ENCODE measurements at regions not wholly inside any gene's neighbourhood (a gene's known extent, or its start where the extent isn't known, plus 50 kb on each side); places are given as distances from the start of the nearest gene placed in this dataset.

DNA sequence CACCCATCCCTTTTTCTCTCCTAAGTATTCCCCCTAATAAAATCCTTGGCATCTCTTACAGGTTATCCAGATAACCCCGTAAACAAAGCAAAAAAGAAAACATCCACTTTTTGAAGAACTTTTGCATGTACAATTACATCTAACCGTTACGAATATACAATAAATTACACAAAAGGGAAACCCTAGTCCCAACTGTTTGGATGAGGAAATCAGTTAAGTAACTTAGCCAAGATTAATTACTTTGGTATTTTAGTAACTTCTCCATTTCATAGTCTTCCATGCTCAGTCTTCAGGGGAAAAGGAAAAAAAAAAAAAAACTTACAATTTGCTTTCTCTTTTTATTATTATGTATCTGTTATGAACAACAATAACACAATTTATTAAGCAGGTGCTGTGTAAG, 212.9 kb downstream of the ACTL7B start:
- no peak for DNase-seq

DNA sequence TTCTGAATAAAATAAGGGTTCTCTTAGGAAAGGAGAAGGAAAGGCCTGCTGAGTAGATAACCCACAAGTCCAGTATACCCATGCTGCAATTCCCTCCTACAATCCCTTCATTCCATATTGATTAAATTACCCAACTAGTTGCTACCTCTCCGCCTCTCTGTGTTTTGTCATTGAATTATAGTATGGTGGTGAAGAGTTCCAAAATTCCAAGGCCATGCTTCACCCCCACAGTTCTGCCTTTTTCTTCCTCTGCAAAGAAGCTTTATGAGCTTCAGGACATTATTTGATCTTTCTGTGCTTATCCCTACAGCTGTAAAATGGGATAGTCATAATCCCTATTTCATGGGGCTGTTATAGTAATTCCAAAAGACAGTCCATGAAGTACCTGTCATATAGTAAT, 215.6 kb downstream of the ACTL7B start:
- DNase-seq, result no peak

DNA sequence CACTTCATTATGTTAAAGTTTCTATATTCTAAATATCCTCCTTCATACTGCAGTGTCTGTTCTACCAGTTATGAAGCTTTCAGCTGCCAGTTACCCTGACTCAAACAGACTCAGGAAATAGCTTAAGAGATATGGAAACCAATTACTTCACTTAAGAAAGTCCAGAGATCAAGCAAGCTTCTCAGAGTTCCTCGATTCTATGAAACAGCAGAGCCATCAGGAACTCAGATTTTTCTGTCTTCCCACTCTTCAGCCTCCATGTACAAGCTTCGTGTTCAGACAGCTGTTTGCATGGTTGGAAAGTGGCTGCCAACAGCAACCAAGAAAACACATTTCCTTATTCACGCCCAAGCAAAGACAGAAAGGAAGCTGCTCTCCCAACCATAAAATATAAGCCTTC, 216.1 kb downstream of the ACTL7B start:
- DNase-seq, result no peak

DNA sequence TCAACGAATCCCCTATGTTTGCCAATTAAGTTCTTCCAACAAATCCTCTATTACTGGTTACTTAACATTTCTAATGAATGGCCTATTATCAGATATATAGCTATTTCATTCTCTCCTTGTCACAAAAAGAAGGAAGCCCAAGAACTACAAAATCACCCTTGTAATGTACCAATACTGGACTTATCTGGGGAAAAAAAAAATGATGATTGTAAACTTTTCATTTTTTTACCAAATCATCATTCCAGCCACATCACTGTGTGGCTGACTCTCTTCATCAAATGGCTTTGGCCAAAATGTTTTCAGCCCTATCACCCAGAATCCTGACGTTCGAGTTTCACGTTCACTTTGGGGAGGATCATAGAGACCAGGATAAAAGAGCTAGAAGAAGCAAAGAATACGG, 216.7 kb downstream of the ACTL7B start:
- no peak for DNase-seq

DNA sequence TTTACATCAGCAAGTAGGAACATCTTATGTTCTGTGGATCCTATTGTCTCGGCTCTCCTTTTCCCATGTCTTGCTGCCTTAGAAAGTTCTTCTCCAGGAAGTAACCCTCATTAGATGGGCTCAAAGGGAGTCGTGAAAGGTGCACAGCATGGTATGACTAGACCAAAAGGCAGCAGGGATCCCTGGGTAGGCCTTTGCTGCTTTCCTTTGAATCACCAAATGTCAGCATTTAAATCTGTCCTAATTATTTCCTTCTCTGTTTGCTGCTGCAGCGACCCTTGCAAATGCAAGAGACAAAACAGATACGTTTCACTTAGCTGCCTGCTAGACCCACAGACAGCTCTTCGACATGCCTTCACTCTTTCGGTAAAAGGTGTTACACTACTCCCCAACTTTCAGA, 218.4 kb downstream of the ACTL7B start:
- no peak for DNase-seq

DNA sequence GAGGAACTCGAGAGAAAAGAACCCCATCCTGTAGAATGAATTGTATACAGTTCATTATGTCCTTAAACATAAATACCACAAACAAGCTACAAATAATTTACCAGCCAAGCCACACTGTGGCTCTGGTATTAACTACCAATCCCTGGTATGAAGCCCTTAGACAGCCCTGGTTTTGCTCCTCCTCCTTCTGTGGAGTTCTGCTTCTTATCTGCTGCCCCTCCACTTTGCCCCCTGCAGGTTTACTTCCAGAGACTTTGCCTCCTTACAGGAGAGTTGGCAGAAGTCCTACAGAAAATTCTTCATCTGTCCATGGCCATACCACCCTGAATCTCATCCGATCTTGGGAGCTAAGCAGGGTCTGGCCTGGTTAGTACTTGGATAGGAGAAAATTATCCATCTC, 219.8 kb downstream of the ACTL7B start:
- no peak for DNase-seq

DNA sequence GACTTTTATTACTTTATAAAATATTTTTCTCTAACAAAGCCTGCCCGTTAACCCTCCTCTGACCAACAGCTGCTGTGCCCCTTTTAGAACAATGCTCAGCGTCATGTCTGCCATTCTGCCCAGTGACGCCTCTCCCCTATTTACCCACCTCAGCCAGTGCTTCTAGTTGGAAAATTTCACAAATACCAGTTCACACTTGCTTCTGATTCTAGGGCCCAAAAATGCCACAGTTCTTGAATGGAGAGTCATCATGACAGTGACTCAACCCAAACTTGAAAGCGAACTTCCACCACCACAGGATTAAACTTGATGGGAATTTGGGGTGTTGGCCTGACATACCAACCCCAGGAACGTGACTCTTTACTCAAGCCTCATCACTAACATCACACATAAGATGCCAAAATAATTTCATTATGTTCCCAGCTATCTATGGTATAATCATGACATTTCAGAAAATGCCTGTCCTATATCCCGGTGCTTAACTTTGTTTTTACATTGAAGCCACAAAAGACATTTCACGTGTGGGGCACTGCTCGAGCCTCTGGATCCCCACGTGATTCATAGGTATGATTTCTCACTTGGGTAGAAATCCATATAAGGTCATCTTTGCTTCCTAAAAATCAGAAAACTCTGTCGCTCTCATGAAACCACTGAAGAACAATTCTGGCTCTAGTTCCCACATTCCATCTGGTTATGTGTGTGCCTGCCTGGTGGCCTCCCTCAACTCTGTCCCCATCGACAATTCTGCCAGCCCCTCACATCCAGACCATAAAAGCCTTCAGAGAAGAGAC, 220.9 kb downstream of the ACTL7B start:
- DNase-seq, result no peak

DNA sequence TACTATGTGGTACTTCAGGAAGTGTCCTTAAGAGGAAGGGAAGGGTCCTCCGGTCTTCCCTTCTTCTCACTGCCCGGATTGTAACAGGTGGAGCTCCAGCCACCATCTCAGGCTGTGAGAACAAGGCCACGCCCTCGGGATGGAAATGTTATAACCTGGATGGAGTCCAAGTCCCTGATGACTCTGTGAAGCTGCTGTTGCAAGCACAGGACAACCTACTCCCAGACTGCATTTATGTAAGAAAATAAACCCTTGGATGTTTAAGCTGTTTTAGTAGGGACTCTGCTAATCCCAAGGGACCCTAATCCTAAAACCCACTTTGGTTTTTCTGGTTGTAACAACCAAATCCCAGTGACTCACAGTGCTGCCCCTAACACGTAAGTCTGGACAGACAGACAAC, 221.6 kb downstream of the ACTL7B start:
- DNase-seq, result peak; percentile 46

DNA sequence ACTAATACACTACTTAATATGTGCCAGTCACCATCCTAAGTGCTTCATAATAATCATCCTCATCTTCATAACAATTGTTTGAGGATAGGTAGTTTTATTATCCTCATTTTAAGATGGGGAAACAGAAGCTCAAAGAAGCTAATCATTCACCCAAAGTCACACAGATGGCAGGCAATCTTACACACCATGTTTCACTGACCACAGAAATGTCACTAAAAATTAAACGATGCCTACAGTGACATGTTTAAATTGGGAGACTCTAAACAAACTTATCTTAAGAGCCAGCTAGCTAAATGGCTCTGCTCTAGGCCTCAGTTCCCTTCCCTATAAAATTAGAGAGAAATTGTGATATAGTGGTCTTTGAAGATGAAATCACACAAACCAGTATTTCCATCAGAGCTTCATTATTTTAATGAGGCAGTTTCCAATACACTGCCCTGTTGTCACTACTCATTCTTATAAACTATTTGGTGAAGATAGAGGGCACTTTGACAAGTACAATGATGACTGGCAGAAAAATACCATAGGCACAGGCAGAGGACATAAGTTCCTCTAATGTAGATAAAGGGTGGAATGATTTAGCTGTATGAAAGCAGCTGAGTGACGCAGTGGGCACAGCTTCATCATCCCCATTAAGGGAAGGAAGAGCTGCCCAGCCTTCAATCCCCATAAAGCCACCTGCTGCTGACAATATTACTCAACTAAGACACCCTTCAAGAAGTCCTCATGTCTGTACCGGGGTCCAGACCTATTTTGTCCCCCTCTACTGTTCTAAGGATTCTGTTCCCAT, 224.1 kb downstream of the ACTL7B start:
- DNase-seq, result no peak

DNA sequence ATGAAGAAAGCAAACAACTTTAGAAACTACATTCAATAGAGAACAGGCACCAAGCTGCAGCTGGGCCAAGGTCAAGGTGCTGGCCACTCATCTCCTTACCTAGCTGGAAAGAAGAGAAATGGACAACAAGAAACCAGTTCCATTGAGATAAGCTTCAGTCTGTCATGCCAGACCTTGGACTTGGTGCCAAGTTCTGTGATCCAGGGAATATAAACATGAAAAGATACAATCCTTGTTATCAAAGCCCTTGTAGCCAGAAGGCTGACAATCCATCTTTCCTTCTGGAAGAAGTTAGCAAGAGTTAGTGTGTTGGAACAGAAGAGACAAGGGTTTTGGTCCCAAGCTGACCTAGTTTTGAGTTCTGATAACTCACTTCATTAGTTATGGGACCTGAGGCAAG, 227.5 kb downstream of the ACTL7B start:
- DNase-seq, result no peak

DNA sequence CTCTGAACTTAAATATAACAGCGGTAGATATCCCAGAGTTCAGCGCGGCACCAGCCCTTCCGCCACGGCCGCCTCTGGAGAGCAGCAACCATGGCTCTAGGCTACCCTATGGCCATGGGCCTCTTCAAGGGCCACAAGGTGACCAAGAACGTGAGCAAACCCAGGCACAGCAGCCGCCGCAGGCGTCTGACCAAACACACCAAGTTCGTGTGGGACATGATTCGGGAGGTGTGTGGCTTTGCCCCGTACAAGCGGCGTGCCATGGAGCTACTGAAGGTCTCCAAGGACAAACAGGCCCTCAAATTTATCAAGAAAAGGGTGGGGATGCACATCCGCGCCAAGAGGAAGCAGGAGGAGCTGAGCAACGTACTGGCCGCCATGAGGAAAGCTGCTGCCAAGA, 229.0 kb downstream of the ACTL7B start:
- DNase-seq, result no peak

DNA sequence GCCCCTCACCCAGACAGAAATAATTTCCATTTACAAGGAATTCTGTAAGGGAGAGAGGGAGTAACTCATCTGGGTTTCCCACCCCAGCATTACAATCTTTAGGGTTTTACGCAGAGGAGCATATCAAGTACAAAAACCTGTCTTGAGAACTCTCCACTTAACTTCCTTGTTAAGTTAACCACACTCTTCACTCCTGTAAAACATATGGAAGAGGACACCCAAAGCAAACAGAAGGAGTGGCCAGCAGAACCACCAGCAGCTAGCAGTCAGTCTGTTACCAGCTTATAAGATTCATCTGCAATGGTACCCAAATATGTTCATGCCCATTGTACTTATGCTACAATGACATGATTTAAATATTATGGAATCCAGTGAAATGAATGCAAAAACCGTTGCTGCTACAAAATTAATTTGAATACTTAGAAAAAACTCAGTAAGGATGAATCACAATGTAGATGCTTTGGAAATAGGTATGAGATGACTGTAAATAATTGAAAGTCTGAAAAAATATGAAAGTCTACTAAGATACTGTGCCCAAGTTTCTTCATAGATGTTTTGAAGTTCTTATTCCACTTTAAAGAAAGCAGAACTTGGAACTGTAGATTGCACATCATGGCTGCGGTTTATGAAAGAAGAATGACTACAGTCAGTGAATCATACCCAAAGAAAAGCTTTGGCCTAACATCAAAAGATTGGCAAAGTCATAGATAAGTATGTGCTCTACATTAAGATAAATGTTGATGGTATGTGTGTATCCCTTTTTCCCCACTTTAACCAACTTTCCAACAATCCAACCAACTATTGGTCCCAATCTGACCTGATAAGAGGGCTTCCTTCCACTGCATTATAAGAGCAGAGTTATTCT, 233.6 kb downstream of the ACTL7B start:
- no peak for DNase-seq

DNA sequence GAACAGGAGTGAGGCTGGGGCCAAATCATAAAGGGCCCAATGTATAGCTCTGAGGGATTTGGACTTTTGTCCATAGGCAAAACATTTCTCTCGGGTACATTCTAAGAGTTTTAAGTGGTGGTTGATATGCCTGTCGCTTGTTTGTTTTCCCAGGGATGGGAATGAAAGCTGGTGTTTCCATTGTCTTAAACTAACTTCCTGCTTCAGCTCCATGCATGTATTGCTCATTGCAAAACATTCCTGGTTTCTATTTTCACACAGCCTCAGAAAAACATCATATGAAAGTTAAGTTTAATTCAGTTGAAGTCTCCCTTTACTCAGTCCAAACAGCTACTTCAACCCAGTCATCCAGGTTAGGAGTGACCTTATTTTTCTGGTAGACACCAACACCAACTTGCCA, 235.0 kb downstream of the ACTL7B start:
- DNase-seq, result no peak

DNA sequence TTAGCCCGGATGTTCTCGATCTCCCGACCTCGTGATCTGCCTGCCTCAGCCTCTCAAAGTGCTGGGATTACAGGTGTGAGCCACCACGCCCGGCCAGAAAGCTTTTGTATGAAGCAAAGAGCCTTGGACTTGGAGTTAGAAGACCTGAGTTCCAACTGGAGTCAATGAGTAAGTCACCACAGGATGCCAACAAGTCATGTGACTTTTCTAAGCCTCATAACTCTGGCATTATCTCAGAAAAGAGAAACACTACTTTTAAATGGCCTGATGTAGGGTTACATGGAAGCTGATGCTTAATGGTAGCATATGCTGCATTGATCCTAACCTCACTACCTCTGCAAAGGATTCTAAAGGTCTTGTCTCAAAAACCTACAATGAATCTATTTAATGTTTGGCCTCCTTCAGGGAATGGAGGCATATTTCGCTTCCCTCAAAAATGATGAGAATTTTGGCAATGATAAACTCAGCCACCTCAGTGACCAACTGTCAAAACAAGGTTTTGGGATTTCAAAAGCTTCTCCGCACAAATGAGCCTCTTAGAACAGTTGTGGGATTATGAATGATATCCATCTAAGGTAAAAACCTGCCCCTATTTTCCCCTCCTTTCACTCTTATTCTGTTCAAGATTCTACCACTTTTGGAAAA, 236.8 kb downstream of the ACTL7B start:
- DNase-seq, result no peak

DNA sequence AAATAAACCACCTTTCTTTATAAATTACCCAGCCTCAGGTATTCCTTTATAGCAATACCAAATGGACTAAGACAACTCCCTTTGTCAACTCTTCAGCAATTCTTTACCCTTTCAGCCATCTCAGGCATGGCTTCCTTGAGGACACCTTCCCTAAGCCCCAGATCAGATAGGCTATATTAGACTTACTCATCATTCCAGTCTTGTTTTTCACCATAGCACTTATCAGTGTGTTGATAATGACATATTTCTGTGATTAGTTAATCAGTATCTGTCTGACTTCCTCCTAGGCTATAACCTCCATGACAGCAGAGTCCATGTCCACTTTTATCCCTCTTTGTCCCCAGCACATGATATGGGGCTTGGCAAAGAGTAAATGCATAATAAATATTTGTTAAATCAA, 238.1 kb downstream of the ACTL7B start:
- no peak for DNase-seq

DNA sequence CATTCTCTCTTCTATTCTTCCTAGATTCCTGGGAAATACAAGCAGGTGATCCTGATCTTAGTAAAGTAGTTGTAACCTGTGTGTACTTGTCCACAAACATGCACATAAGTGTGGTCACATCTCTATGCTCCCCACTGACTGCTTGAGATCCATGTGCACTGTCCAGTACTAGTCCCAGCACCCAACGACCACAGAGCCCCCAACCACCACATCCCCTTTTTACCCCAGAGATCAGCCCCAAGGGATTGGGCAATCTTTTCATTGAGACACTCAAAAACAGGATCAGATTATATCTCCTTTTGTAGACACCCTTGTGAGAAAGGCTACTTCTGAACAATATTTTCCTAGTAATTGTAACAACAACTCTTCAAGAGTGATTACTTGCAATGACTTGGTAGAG, 240.6 kb downstream of the ACTL7B start:
- DNase-seq, result no peak

DNA sequence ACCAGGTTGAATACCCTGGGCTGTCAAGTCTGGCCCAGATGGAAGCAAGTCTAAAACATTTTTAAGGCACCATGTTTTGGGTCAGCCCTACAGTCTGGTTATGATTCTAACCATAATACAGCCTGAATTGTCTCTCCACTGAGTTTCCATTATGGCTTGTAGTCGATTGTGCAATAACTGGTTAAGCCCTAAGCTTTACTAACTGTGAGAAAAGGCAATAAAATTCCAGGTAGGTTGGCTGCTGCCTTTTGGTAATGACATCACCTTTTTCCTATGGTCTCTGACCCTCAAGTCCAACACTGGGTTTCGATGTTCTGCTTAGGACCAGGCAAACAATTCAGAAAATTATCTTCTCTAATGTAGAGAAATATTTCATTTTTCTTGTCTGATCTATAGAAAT, 243.3 kb downstream of the ACTL7B start:
- no peak for DNase-seq

DNA sequence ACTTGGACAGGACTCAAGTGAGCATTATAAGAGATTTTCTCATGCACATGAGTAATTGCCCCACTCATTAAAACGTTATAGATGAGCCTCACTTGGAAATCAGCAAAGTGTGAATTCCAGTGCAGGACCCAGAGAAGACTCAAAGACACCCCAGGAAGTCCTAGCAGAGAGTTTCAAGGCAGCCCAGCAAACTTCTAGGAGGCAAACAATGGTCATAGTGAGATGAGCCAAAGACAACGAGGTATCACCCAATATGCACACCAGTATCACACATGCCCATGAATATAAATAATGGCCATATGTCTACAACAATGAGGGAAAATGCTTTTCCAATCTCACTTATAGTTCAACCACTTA, 245.9 kb downstream of the ACTL7B start:
- DNase-seq, result no peak

DNA sequence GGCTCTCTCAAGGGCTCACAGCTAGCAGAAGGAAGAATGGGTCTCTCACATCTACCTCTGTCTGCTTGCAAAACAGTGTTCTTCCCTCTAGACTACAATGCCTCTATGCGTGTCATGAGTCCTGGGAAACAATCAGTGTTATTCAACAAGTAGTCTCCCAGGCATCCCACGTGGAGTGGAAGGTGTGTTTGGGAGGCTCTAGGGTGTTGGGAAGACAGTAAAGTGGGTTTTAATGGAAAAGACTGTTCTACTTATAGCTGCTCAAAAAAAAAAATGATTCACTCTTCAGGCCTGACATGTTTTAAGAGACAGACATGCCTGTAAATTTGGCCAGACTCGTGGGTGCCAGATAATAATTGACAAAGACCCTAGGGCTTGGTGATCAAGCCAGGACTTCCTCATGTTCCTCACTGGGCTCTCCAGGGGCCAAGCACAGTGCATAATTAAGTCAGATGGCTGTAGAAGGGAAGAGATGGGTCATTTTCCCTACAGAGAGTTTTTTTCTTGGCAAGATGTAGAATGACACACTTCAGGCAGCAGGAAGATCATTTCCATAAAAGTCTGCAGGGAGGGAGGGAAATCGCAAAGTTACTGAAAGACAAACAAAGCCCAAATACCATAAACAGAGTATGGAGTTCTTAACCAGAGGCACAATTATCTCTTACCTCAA, 246.4 kb downstream of the ACTL7B start:
- DNase-seq, result no peak

DNA sequence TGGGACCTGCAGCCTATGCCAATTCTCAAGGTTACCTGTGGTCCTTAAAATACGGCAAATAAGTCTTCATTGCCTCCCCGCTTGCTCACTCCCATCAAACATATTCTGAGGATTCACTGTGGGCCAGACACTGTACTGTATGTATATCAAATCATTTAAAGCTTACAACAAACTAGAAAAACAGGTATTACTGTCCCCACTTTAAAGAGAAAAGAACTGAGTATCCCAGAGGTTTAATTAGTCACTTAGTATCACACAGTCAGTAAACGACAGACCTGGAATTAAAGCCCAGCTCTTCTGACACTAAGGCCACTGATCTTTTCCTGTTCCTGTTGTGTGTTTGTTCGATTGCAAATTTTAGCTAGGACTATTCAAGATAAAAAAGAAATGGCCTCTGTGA, 248.2 kb downstream of the ACTL7B start:
- no peak for DNase-seq

DNA sequence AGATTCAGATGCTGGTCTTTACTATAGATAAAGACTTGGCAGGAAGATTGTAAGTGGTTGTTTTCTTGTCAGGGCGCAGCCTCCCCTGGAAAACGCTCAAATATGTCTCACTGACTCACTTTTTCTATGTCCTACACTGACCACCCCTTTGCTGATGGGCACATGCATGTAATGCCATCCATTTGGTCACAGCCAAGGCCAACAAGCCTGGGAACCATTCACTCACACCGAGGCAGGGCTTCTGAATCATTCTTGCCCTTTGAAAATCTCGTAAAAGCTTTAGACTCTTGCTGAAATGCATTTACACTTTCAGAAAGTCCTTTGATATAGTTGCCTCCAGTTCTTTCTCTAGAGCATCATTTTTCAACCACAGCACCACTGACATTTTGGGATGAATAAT, 249.4 kb downstream of the ACTL7B start:
- no peak for DNase-seq

DNA sequence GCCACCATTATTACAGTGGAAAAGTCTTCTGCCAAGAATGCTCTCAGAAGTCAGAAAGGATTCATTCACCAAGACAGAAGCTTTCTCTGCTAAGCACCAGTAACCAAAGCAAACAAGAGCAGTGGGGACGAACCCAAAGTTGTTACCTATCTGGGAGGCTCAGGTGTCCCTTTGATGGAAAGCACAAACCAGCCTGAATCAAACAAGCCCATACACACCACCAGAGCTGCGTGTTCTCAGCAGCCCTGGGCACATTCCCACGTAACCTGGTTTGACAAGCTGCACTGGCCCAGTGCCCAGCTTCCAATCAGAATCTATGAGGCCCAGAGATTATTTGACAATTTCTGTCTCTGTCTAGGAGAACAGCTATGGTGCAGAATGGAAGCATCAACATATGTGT, 252.6 kb downstream of the ACTL7B start:
- no peak for DNase-seq

DNA sequence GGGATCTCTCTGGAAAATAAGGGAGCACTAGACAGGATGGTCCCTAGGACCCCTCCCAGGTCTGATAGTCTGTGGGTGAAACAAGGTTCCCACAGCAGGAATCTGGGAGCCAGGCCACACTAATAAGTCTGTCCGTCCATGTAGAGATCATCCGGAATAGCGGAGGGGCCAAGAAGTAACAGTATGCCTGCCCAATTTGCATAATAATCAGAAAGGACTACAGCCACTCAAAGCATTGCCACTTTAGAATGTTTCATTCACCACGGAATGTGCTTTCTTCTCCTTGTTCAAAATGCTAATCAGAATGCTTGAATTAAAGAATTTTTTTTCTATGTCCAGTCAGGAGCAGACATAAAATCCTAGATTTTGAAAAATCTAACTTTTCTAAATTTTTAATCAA, 254.9 kb downstream of the ACTL7B start:
- DNase-seq, result no peak

Measured in femur (tissue), 1 donor.